HCT116 (cell line): ENCODE measurements at regions not wholly inside any gene's neighbourhood (a gene's known extent, or its start where the extent isn't known, plus 50 kb on each side); places are given as distances from the start of the nearest gene placed in this dataset.

Experiments used
- ATAC-seq: fragments of 200-7000 bp; cut with Tn5 transposase; 2 replicates; pipeline ENCODE4 v1.9.1; 2020; ENCODE audit warnings: mild to moderate bottlenecking, moderate library complexity
- BruUV-seq: library from RNA; stranded (reverse); fragments of 400-500 nt; replicated peaks from 2 replicates; lab custom pipeline; 2021; lab: Mats Ljungman, UMichigan
- CTCF ChIA-PET: fragments of 300-600 bp; sonication (Branson Sonifier 250); formaldehyde crosslinking; loops from one replicate; lab custom pipeline; 2021; ENCODE audit warnings: antibody characterized with exemption; lab: Charles Lee
- POLR2A ChIA-PET: fragments of 300-600, 350-600 bp; sonication (Branson Sonifier 250); formaldehyde crosslinking; loops from one replicate; lab custom pipeline; 2021; ENCODE audit warnings: antibody characterized with exemption; lab: Charles Lee
- RAD21 ChIA-PET, 2 experiments: fragments of 300-600 bp; sonication (Branson Sonifier 250); formaldehyde crosslinking; loops; one replicate each; lab custom pipeline; 2023; ENCODE audit warnings: low total read pairs in 2 of 2; ENCODE audit not compliant: uncharacterized antibody in 2 of 2, unreplicated experiment in 2 of 2, low non-redundant PET in 1 of 2; lab: Charles Lee
- DNase-seq: peaks from one replicate; pipeline ENCODE4 v3.0.0-alpha.2; 2010; ENCODE audit warnings: low read depth, low spot score
- H2AFZ ChIP-seq: fragments of 200-600 bp; shearing (Covaris generic), sonication (generic); 2 replicates; pipeline ENCODE4 v1.6.1; 2017; ENCODE audit warnings: low read depth, mixed run types, mixed read lengths, antibody characterized with exemption, low read length; ENCODE audit not compliant: poor library complexity, severe bottlenecking
- H3K27ac ChIP-seq: 2 replicates; pipeline ENCODE4 v1.5.1; 2012; ENCODE audit warnings: low read depth, low read length
- H3K27me3 ChIP-seq: fragments of 200-600 bp; sonication (generic); 2 replicates; pipeline ENCODE4 v1.6.1; 2016; ENCODE audit warnings: mixed run types, low read length, mixed read lengths; ENCODE audit not compliant: insufficient read depth
- H3K36me3 ChIP-seq, 2 experiments: fragments of 200-500 bp in 1 of 2; fragments of 200-600 bp in 1 of 2; sonication (Bioruptor generic) in 1 of 2; sonication (generic) in 1 of 2; 2 replicates each; pipeline versions ENCODE4 v1.5.1 to v1.6.1; 2014 to 2016; ENCODE audit warnings: low read length in 2 of 2, inconsistent platforms in 1 of 2, mixed read lengths in 1 of 2, mixed run types in 1 of 2; ENCODE audit not compliant: insufficient read depth in 2 of 2, control insufficient read depth in 1 of 2
- H3K4me1 ChIP-seq, 2 experiments: fragments of 200-600 bp in 1 of 2; sonication (generic) in 1 of 2; 2 replicates each; pipeline versions ENCODE4 v1.5.1 to v1.6.1; 2012 to 2017; ENCODE audit warnings: low read length in 2 of 2, inconsistent platforms in 1 of 2, mild to moderate bottlenecking in 1 of 2, mixed read lengths in 1 of 2, mixed run types in 1 of 2, moderate library complexity in 1 of 2; ENCODE audit not compliant: insufficient read depth in 2 of 2, control insufficient read depth in 1 of 2
- H3K4me2 ChIP-seq: fragments of 200-600 bp; sonication (generic); 2 replicates; pipeline ENCODE4 v1.6.1; 2017; ENCODE audit warnings: mixed run types, low read length, mixed read lengths
- H3K4me3 ChIP-seq, 2 experiments: fragments of 200-600 bp in 1 of 2; sonication (generic) in 1 of 2; replicated peaks in 1 of 2; 2 replicates each; pipeline ENCODE4 v1.5.1; 2011 to 2016; ENCODE audit warnings: low read length in 2 of 2, control low read depth in 1 of 2, low read depth in 1 of 2, mild to moderate bottlenecking in 1 of 2, mixed read lengths in 1 of 2, mixed run types in 1 of 2
- H3K79me2 ChIP-seq: fragments of 200-600 bp; sonication (generic); 2 replicates; pipeline ENCODE4 v1.6.1; 2017; ENCODE audit warnings: mild to moderate bottlenecking, mixed run types, low read length, moderate library complexity, mixed read lengths; ENCODE audit not compliant: insufficient read depth
- H3K9ac ChIP-seq: fragments of 200-600 bp; sonication (generic); 2 replicates; pipeline ENCODE4 v1.6.1; 2016; ENCODE audit warnings: low read length, mixed read lengths
- H3K9me2 ChIP-seq: fragments of 200-600 bp; sonication (generic), shearing (Covaris generic); 2 replicates; pipeline ENCODE4 v1.6.1; 2017; ENCODE audit warnings: mixed run types, mild to moderate bottlenecking, moderate library complexity; ENCODE audit not compliant: insufficient read depth
- H3K9me3 ChIP-seq, 2 experiments: fragments of 200-500 bp in 1 of 2; fragments of 200-600 bp in 1 of 2; sonication (Bioruptor generic) in 1 of 2; sonication (generic) in 1 of 2; 2 replicates each; pipeline ENCODE4 v1.6.1; 2014 to 2017; ENCODE audit warnings: low read length in 2 of 2, mixed read lengths in 2 of 2, inconsistent platforms in 1 of 2, low read depth in 1 of 2, mild to moderate bottlenecking in 1 of 2, mixed run types in 1 of 2, moderate library complexity in 1 of 2; ENCODE audit not compliant: control insufficient read depth in 1 of 2, insufficient read depth in 1 of 2
- H4K20me1 ChIP-seq: fragments of 200-600 bp; sonication (generic), shearing (Covaris generic); 2 replicates; pipeline ENCODE4 v1.6.1; 2017; ENCODE audit warnings: mixed run types, mild to moderate bottlenecking, moderate library complexity; ENCODE audit not compliant: insufficient read depth
- ATF3 ChIP-seq: IDR thresholded peaks from 2 replicates; pipeline ENCODE4 v1.6.1; 2012
- CBX3 ChIP-seq: IDR thresholded peaks from 2 replicates; pipeline ENCODE4 v1.6.1; 2012; ENCODE audit warnings: low read depth
- CEBPB ChIP-seq: IDR thresholded peaks from 2 replicates; pipeline ENCODE4 v1.6.1; 2012; ENCODE audit warnings: low read depth
- CTCF ChIP-seq, 3 experiments: fragments of 200-600 bp in 1 of 3; sonication (generic) in 1 of 3; IDR thresholded peaks in 2 of 3; conservative IDR thresholded peaks in 1 of 3; 2 replicates each; pipeline ENCODE4 v1.5.1; 2012 to 2017; ENCODE audit warnings: low read depth in 2 of 3, low read length in 2 of 3, antibody characterized with exemption in 1 of 3, borderline replicate concordance in 1 of 3, control low read depth in 1 of 3, mild to moderate bottlenecking in 1 of 3, mixed read lengths in 1 of 3, mixed run types in 1 of 3, moderate library complexity in 1 of 3; ENCODE audit not compliant: insufficient read depth in 1 of 3
- EGR1 ChIP-seq: IDR thresholded peaks from 2 replicates; pipeline ENCODE4 v1.6.1; 2012; ENCODE audit warnings: low read depth
- ELF1 ChIP-seq: IDR thresholded peaks from 2 replicates; pipeline ENCODE4 v1.6.1; 2012; ENCODE audit warnings: low read depth, borderline replicate concordance
- EZH2 ChIP-seq: fragments of 200-600 bp; sonication (generic); IDR thresholded peaks from 2 replicates; pipeline ENCODE4 v1.6.1; 2017; ENCODE audit warnings: antibody characterized with exemption, mixed run types
- EZH2phosphoT487 ChIP-seq: fragments of 200-600 bp; IDR thresholded peaks from 2 replicates; pipeline ENCODE4 v1.6.1; 2018; ENCODE audit warnings: antibody characterized with exemption, borderline replicate concordance
- FOSL1 ChIP-seq: IDR thresholded peaks from 2 replicates; pipeline ENCODE4 v1.6.1; 2012; ENCODE audit warnings: low read depth
- JUND ChIP-seq: IDR thresholded peaks from 2 replicates; pipeline ENCODE4 v1.6.1; 2012
- MAX ChIP-seq: IDR thresholded peaks from 2 replicates; pipeline ENCODE4 v1.6.1; 2012
- POLR2A ChIP-seq: IDR thresholded peaks from 2 replicates; pipeline ENCODE4 v1.7.0; 2011; ENCODE audit warnings: borderline replicate concordance; ENCODE audit not compliant: insufficient read depth, insufficient read length; ENCODE audit errors: extremely low read depth
- RAD21 ChIP-seq: IDR thresholded peaks from 2 replicates; pipeline ENCODE4 v1.6.1; 2012; ENCODE audit warnings: low read depth, mild to moderate bottlenecking
- REST ChIP-seq: IDR thresholded peaks from 2 replicates; pipeline ENCODE4 v1.6.1; 2012; ENCODE audit warnings: low read depth
- SIN3A ChIP-seq: IDR thresholded peaks from 2 replicates; pipeline ENCODE4 v1.6.1; 2012; ENCODE audit warnings: low read depth
- SP1 ChIP-seq: IDR thresholded peaks from 2 replicates; pipeline ENCODE4 v1.6.1; 2012; ENCODE audit warnings: low read depth
- SRF ChIP-seq: IDR thresholded peaks from 2 replicates; pipeline ENCODE4 v1.6.1; 2012; ENCODE audit warnings: low read depth
- TCF7L2 ChIP-seq: IDR thresholded peaks from 2 replicates; pipeline ENCODE4 v1.7.0; 2011; ENCODE audit warnings: borderline replicate concordance, inconsistent platforms; ENCODE audit not compliant: insufficient read depth, insufficient read length; ENCODE audit errors: extremely low read depth
- YY1 ChIP-seq: IDR thresholded peaks from 2 replicates; pipeline ENCODE4 v1.6.1; 2011; ENCODE audit warnings: low read length, low read depth, moderate library complexity, mild to moderate bottlenecking; ENCODE audit not compliant: insufficient replicate concordance; ENCODE audit errors: extremely low read depth
- ZBTB33 ChIP-seq: IDR thresholded peaks from 2 replicates; pipeline ENCODE4 v1.6.1; 2011; ENCODE audit warnings: mild to moderate bottlenecking, low read length, moderate library complexity; ENCODE audit not compliant: insufficient replicate concordance; ENCODE audit errors: extremely low read depth
- intact Hi-C: fragments of 100-400 bp; cut with micrococcal nuclease; formaldehyde crosslinking; loops from 2 replicates; pipeline ENCODE4 v1.10.0; 2022

GRCh38 chr6:137767465-137767864 lies 99.6 kb upstream of the TNFAIP3 start:
- Histone ChIP-seq H3K79me2 (no peaks in the 10 kb centered on the region), H3K27me3 (no peaks in the 10 kb centered on the region), H3K4me2 (no peak overlapping the region), H3K4me3 (no peak overlapping the region), H3K9me3 (no peaks in the 10 kb centered on the region), H3K27ac (no peak overlapping the region), H3K9ac (no peak overlapping the region), H3K36me3 (no peaks in the 10 kb centered on the region)
- ChIA-PET RAD21 (no interaction called here), CTCF (no interaction called here), POLR2A (no interaction called here)
- intact Hi-C loops, result no loop called here
- no peak for ATAC-seq
- no peak for TF ChIP-seq YY1
- no peak for TF ChIP-seq REST
- TF ChIP-seq ATF3, result no peak
- no peak for TF ChIP-seq SIN3A
- TF ChIP-seq RAD21, result no peak
- no peak for TF ChIP-seq TCF7L2
- TF ChIP-seq CTCF (IDR thresholded peaks at IDR 0.05 in 2 of 3, conservative IDR thresholded peaks at IDR 0.05 in 1 of 3; ENCODE audit: borderline replicate concordance in 1 of 3, insufficient read depth in 1 of 3, low read depth in 2 of 3, low read length in 2 of 3), result no peak
- no peak for TF ChIP-seq ELF1
- no peak for TF ChIP-seq POLR2A
- TF ChIP-seq SRF, result no peak
- TF ChIP-seq JUND, result no peak
- no peak for TF ChIP-seq ZBTB33
- no peak for TF ChIP-seq EZH2phosphoT487
- no peak for TF ChIP-seq EGR1
- no peak for TF ChIP-seq MAX
- TF ChIP-seq CEBPB, result no peak
- TF ChIP-seq EZH2, result no peak
- TF ChIP-seq SP1, result no peak
- no peak for TF ChIP-seq CBX3
- no peak for TF ChIP-seq FOSL1
- TF ChIP-seq, all 23 proteins: peak for 0
- BruUV-seq, result no TSS peak
- no peaks in the 10 kb centered on the region; a peak in 1 of 4 replicates for H3K4me1 ChIP-seq
- no peak overlapping the region for H2AFZ ChIP-seq
- no peaks in the 10 kb centered on the region for H4K20me1 ChIP-seq
- no peak for DNase-seq
- no peaks in the 10 kb centered on the region for H3K9me2 ChIP-seq
